ENCODE measurements at regions not wholly inside any gene's neighbourhood (a gene's known extent, or its start where the extent isn't known, plus 50 kb on each side); places are given as distances from the start of the nearest gene placed in this dataset.
A peak's percentile ranks its signal among the peaks of the same experiment; 100 is the strongest.

GRCh38 chr9:107737987-107738743 is 248.6 kb upstream of the KLF4 start:
- peak; percentile 85 for DNase-seq (ENCODE audit: extremely low read depth, low read depth)
- TF ChIP-seq CTCF (IDR thresholded peaks at IDR 0.05; ENCODE audit: low read depth, low read length, missing control alignments) = no peak
- H3K4me3 ChIP-seq (replicated peaks; ENCODE audit: low read depth, low read length) = no peak overlapping the region

GRCh38 chr9:107737610-107737986 is 248.0 kb upstream of the KLF4 start:
- no peak for TF ChIP-seq CTCF (IDR thresholded peaks at IDR 0.05; ENCODE audit: low read depth, low read length, missing control alignments)
- no peak for DNase-seq (ENCODE audit: extremely low read depth, low read depth)
- no peak overlapping the region for H3K4me3 ChIP-seq (replicated peaks; ENCODE audit: low read depth, low read length)

GRCh38 chr9:107735821-107736220 is 246.3 kb upstream of the KLF4 start:
- H3K4me3 ChIP-seq (replicated peaks; ENCODE audit: low read depth, low read length) = no peak overlapping the region
- no peak for DNase-seq (ENCODE audit: extremely low read depth, low read depth)
- no peak for TF ChIP-seq CTCF (IDR thresholded peaks at IDR 0.05; ENCODE audit: low read depth, low read length, missing control alignments)

GRCh38 chr9:107734256-107735013 is 244.9 kb upstream of the KLF4 start:
- H3K4me3 ChIP-seq (replicated peaks; ENCODE audit: low read depth, low read length) = no peak overlapping the region
- no peak for DNase-seq (ENCODE audit: extremely low read depth, low read depth)
- no peak for TF ChIP-seq CTCF (IDR thresholded peaks at IDR 0.05; ENCODE audit: low read depth, low read length, missing control alignments)

GRCh38 chr9:107733523-107733894 is 243.9 kb upstream of the KLF4 start:
- no peak overlapping the region for H3K4me3 ChIP-seq (replicated peaks; ENCODE audit: low read depth, low read length)
- no peak for DNase-seq (ENCODE audit: extremely low read depth, low read depth)
- no peak for TF ChIP-seq CTCF (IDR thresholded peaks at IDR 0.05; ENCODE audit: low read depth, low read length, missing control alignments)

GRCh38 chr9:107732781-107733522 is 243.4 kb upstream of the KLF4 start:
- TF ChIP-seq CTCF (IDR thresholded peaks at IDR 0.05; ENCODE audit: low read depth, low read length, missing control alignments) = no peak
- no peak for DNase-seq (ENCODE audit: extremely low read depth, low read depth)
- H3K4me3 ChIP-seq (replicated peaks; ENCODE audit: low read depth, low read length) = no peak overlapping the region

All from HFF-Myc (cell line).